Fibroblast of lung (primary cell): ENCODE measurements at regions not wholly inside any gene's neighbourhood (a gene's known extent, or its start where the extent isn't known, plus 50 kb on each side); places are given as distances from the start of the nearest gene placed in this dataset.

Source experiments
- EZH2 ChIP-seq: IDR thresholded peaks from 2 replicates; pipeline ENCODE4 v1.5.1; 2012; ENCODE audit warnings: low read length, control low read depth, mild to moderate bottlenecking; ENCODE audit errors: missing control alignments
- TF ChIP-seq, protein P1 (sequence below), 2 donors: IDR thresholded peaks in 1 of 2; conservative IDR thresholded peaks in 1 of 2; 1 replicate in 1 of 2; 2 replicates in 1 of 2; pipeline ENCODE4 v1.5.1; 2011 to 2012; ENCODE audit warnings: low read length in 2 of 2, control low read depth in 1 of 2, inconsistent platforms in 1 of 2, low read depth in 1 of 2, mild to moderate bottlenecking in 1 of 2

DNA sequence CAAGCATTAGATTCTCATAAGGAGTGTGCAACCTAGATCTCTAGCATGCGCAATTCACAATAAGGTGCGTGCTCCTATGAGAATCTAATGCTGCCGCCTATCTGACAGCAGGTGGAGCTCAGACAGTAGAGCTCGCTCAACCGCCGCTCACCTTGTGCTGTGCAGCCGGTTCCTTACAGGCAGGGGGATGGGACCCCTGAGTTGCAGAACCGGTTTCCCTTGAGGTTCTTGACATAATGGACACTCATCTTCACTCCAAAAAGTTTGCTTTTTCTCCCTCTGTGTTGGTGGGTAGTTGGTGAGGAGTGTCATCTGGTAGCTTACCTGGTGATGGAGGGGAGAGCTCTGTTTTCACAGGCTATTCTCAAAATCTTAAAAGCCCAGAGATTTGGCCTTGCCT, 324.0 kb upstream of the TBL1XR1 start:
- TF ChIP-seq, protein P1, sequence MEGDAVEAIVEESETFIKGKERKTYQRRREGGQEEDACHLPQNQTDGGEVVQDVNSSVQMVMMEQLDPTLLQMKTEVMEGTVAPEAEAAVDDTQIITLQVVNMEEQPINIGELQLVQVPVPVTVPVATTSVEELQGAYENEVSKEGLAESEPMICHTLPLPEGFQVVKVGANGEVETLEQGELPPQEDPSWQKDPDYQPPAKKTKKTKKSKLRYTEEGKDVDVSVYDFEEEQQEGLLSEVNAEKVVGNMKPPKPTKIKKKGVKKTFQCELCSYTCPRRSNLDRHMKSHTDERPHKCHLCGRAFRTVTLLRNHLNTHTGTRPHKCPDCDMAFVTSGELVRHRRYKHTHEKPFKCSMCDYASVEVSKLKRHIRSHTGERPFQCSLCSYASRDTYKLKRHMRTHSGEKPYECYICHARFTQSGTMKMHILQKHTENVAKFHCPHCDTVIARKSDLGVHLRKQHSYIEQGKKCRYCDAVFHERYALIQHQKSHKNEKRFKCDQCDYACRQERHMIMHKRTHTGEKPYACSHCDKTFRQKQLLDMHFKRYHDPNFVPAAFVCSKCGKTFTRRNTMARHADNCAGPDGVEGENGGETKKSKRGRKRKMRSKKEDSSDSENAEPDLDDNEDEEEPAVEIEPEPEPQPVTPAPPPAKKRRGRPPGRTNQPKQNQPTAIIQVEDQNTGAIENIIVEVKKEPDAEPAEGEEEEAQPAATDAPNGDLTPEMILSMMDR (conservative IDR thresholded peaks at IDR 0.05 in 1 of 2, IDR thresholded peaks at IDR 0.05 in 1 of 2; ENCODE audit: low read depth in 1 of 2, low read length in 2 of 2): no peak
- TF ChIP-seq EZH2: no peak
